GM12872 (cell line): ENCODE measurements at regions not wholly inside any gene's neighbourhood (a gene's known extent, or its start where the extent isn't known, plus 50 kb on each side); places are given as distances from the start of the nearest gene placed in this dataset.

Experiments
- TF ChIP-seq, protein P1 (sequence below): IDR thresholded peaks from 3 replicates; pipeline ENCODE4 v1.5.1; 2011; ENCODE audit warnings: low read depth, mild to moderate bottlenecking, low read length, moderate library complexity; ENCODE audit not compliant: insufficient read depth

DNA sequence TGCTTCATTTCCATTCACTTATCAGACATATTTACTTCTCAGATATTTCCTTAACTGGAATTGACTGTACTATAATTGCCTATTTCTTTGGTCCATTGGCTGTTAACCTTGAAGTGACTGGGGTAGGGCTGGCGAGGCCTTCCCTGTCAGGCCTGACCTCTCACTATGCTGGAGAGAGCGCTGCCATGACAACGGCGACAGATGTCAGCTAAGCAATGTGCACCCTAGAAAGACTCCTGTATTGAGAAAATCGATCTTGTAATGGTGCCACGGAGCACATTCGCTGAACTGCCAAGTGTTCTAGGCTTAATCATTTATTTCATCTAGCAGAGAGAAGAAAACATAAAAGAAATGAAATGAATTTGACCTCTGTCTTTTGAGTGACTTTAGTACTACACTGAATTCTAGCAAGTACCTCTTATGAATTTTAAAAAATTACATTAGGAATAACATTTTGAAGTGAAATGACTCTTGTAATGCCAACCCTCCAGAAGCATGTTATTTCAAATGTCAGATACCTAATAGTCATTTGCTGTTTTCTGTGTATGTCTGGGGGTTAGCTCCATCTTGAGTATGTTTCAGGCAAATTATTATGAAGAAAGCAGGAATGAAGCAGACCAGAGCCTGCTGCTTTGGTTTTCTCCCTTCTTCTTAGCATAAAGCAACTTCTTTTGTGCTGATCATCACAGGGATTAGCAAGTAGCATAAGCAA lies 148.0 kb downstream of the SNX10 start:
- TF ChIP-seq, protein P1, sequence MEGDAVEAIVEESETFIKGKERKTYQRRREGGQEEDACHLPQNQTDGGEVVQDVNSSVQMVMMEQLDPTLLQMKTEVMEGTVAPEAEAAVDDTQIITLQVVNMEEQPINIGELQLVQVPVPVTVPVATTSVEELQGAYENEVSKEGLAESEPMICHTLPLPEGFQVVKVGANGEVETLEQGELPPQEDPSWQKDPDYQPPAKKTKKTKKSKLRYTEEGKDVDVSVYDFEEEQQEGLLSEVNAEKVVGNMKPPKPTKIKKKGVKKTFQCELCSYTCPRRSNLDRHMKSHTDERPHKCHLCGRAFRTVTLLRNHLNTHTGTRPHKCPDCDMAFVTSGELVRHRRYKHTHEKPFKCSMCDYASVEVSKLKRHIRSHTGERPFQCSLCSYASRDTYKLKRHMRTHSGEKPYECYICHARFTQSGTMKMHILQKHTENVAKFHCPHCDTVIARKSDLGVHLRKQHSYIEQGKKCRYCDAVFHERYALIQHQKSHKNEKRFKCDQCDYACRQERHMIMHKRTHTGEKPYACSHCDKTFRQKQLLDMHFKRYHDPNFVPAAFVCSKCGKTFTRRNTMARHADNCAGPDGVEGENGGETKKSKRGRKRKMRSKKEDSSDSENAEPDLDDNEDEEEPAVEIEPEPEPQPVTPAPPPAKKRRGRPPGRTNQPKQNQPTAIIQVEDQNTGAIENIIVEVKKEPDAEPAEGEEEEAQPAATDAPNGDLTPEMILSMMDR, result no peak

DNA sequence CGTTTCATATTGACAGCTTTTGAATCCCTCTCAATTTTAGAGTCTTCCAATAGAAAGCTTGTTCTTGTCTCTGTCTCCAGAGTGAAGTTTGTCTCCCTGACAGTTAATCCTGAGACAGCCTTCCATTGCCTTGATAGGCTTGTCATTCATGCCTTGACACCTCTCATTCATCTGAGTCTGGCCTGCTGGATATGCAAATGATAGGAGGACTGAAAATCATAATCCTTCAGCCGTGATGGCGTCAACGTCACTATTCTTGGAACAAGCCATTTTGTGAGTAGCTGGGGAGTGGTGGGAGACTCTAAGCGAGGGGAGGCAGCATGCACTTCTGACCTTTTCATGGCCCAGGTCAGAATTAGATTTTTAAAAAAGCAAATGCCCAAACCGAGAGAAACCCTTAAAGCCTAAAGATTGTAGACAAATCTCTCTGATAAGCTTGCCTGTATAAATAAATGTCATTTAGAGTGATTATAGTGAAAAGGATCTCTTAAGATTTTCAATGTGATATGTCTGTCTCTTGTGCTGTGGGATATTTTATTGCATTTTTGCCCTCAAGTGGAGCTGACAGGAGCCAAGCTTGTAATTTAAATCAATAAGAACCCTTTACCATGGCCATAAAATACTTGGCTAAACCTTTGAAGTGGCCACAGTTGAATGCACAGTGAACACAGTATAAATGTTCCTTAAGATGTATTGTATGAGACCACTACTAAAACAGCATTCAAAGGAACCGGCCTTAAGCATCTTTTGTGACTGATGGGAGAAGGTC lies 148.8 kb downstream of the SNX10 start:
- TF ChIP-seq, protein P1, result no peak

DNA sequence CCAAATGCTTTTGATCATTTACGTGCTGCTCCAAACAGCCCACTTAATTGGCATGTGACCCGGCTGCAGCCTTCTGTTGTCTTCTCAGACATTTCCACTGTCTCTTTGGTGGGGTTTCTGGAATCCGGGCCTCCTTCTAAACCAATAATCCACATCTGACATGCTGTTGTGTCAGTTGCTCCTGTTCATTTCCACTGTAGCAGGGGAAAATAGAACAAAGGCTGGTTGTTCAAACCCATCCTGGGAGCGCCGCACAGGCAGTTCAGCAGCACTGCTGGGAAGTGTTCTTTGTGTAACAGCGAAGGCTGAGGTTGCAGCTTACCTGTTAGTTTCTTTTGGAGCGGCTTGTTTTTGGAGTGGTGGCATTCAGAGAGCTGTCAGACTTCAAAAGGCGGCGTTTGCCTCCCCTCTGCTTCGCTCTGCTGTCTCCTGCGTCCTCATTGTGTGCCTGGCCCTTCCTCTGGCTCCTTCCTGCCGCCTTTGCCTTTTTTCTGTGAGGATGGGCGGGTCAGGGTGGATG lies 149.4 kb downstream of the SNX10 start:
- TF ChIP-seq, protein P1, result no peak

DNA sequence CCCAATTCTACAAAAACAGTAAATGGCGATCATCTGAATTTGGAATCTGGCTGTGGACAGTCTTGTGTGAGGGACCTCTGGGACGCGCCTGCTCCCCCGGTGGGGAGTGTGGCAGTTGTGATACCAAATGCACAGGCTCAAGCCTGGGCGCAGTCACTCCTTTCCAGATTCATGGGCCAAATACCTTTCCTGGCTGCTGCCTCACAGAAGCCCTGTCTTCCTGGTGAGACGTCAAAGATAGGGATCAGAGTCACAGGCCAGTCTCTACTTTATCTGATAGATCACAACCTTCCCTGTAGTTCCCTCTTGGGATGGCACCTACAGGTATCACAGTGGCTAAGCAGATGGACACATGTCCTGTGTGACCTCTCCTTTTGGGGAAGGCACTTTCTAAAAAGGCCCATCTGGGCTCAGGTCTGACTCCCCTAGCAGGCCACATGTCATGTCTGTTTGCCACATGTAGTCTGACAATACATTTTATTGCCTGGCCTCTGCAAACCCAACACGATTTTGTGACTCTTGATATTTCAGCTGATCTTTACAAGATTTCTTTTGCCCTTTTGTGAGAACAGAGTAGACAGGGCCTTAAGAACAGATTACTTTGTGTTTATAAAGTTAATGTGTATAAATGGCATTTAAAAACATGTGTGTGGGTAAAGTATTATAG lies 150.1 kb downstream of the SNX10 start:
- TF ChIP-seq, protein P1, result no peak

DNA sequence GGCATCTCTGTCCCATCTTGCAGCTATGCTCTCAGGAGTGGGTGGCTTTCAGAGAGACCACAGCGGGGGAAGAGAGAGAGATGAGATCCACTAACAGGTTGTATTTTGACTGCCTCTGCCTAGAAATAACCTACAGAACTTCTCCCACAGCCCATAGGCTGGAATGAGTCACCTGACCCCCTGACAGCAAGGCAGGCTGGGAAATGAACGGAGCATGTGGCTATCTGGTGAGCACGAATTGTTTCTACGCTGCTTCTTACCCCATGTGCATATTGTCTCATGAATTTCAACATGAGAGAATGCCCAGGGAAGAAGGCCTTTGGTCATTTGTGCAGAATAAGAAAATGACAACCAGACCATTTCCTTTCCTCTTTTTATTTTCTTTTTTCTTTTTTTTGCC lies 151.3 kb downstream of the SNX10 start:
- TF ChIP-seq, protein P1, result no peak

DNA sequence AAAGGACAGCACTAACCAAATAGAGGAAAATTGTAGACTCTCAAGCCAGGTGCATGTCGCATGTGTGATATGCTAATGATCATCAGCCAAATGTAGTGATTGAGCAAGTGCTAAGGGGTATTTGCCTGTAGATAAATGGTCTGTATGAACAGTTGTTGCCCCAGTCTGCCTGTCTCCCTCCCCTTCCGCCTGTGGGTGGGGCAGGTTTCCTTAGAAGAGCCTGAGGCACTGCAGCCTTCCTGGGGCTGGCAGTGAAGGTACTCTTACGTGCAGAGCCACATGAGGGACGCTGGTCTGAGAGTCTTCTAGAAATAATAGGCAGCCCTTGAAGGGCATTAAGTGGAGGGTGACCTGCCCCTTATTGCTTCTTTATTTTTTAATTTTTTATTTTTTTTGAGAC lies 152.1 kb downstream of the SNX10 start:
- TF ChIP-seq, protein P1, result no peak

DNA sequence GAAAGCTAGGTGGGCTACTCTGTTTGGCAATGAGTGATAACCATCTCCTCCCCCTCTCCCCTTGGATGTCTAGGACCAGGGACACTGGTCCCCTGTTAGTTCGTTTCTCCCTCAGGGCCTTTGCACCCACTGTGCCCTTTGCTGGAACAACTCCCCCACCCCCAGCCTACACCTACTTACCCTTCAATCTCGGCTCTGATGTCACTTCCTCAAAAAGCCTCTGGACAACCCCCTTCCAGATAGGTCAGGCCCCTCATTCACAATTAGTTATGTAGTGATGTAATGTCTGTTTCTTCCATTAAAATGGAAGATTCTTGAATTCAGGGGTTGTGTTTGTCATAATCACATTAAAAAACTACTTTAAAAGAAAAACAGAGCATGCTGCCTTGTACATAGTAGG lies 152.9 kb downstream of the SNX10 start:
- TF ChIP-seq, protein P1, result no peak
